CD14-positive monocyte (primary cell): ENCODE measurements at regions not wholly inside any gene's neighbourhood (a gene's known extent, or its start where the extent isn't known, plus 50 kb on each side); places are given as distances from the start of the nearest gene placed in this dataset.

Experiments used
- DNase-seq, 3 donors: peaks; one replicate each; pipeline ENCODE4 v3.0.0-alpha.2; 2011 to 2022
- H2AFZ ChIP-seq: 2 replicates; pipeline ENCODE4 v1.6.0; 2012; ENCODE audit warnings: mild to moderate bottlenecking, low read depth, low read length, inconsistent platforms; ENCODE audit not compliant: insufficient read depth, poor library complexity, severe bottlenecking
- H3K27ac ChIP-seq, 2 donors: 1 replicate in 1 of 2; 2 replicates in 1 of 2; pipeline ENCODE4 v1.5.1; 2012 to 2013; ENCODE audit warnings: low read length in 2 of 2, control low read depth in 1 of 2, inconsistent platforms in 1 of 2, low read depth in 1 of 2, mild to moderate bottlenecking in 1 of 2
- H3K27me3 ChIP-seq, 2 donors: one replicate each; pipeline versions ENCODE4 v1.6.0 to v1.6.1; 2011 to 2013; ENCODE audit warnings: low read length in 2 of 2; ENCODE audit not compliant: control insufficient read depth in 2 of 2, insufficient read depth in 2 of 2
- H3K36me3 ChIP-seq, 2 donors: replicated peaks in 1 of 2; 1 replicate in 1 of 2; 2 replicates in 1 of 2; pipeline versions ENCODE4 v1.5.1 to v1.6.1; 2012 to 2013; ENCODE audit warnings: low read length in 2 of 2, control low read depth in 1 of 2, inconsistent platforms in 1 of 2, mild to moderate bottlenecking in 1 of 2; ENCODE audit not compliant: insufficient read depth in 2 of 2, control insufficient read depth in 1 of 2
- H3K4me1 ChIP-seq, 2 donors: 1 replicate in 1 of 2; 2 replicates in 1 of 2; pipeline versions ENCODE4 v1.5.1 to v1.6.1; 2012 to 2013; ENCODE audit warnings: low read length in 2 of 2, control low read depth in 1 of 2, inconsistent platforms in 1 of 2, mild to moderate bottlenecking in 1 of 2, moderate library complexity in 1 of 2; ENCODE audit not compliant: insufficient read depth in 2 of 2, control insufficient read depth in 1 of 2
- H3K4me2 ChIP-seq: replicated peaks from 2 replicates; pipeline ENCODE3; 2012; ENCODE audit warnings: low read length, moderate library complexity, mild to moderate bottlenecking; ENCODE audit not compliant: poor library complexity, severe bottlenecking; ENCODE audit errors: extremely low read depth
- H3K4me3 ChIP-seq, 3 experiments: fragments of 200-600 bp in 1 of 3; sonication (generic) in 1 of 3; replicated peaks in 1 of 3; 1 replicate in 2 of 3; 2 replicates in 1 of 3; pipeline ENCODE4 v1.5.1; 2011 to 2013; ENCODE audit warnings: low read length in 3 of 3, mild to moderate bottlenecking in 3 of 3, control low read depth in 2 of 3, low read depth in 2 of 3, inconsistent platforms in 1 of 3, moderate library complexity in 1 of 3
- H3K79me2 ChIP-seq: 2 replicates; pipeline ENCODE4 v1.6.0; 2012; ENCODE audit warnings: mild to moderate bottlenecking, control low read depth, inconsistent platforms, low read length, moderate library complexity; ENCODE audit not compliant: insufficient read depth
- H3K9ac ChIP-seq: 2 replicates; pipeline ENCODE4 v1.6.0; 2017; ENCODE audit warnings: low read length, mild to moderate bottlenecking; ENCODE audit not compliant: insufficient read depth, poor library complexity, severe bottlenecking
- H3K9me3 ChIP-seq, 2 donors: replicated peaks in 1 of 2; 1 replicate in 1 of 2; 2 replicates in 1 of 2; pipeline versions ENCODE4 v1.5.1 to v1.6.1; 2012 to 2013; ENCODE audit warnings: low read length in 2 of 2, control low read depth in 1 of 2; ENCODE audit not compliant: control insufficient read depth in 1 of 2, insufficient read depth in 1 of 2
- H4K20me1 ChIP-seq: 2 replicates; pipeline ENCODE4 v1.6.0; 2012; ENCODE audit warnings: mild to moderate bottlenecking, low read length, control low read depth, moderate library complexity; ENCODE audit not compliant: insufficient read depth
- H3K27ac Mint-ChIP-seq, 7 donors: one replicate each; pipeline ENCODE4 v1.8.0; 2020; ENCODE audit warnings: mild to moderate bottlenecking in 7 of 7, mixed read lengths in 7 of 7, moderate library complexity in 6 of 7, inconsistent platforms in 2 of 7
- H3K27me3 Mint-ChIP-seq, 3 donors: one replicate each; pipeline ENCODE4 v1.8.0; 2021 to 2022; ENCODE audit warnings: low read depth in 3 of 3, mild to moderate bottlenecking in 3 of 3, mixed read lengths in 3 of 3, moderate library complexity in 3 of 3, inconsistent platforms in 1 of 3
- H3K36me3 Mint-ChIP-seq, 2 donors: one replicate each; pipeline ENCODE4 v1.8.0; 2020; ENCODE audit warnings: mixed read lengths in 2 of 2, inconsistent platforms in 1 of 2, mild to moderate bottlenecking in 1 of 2
- H3K4me1 Mint-ChIP-seq: one replicate; pipeline ENCODE4 v1.8.0; 2020; ENCODE audit warnings: mild to moderate bottlenecking, mixed read lengths
- H3K4me3 Mint-ChIP-seq, 2 donors: one replicate each; pipeline ENCODE4 v1.8.0; 2020; ENCODE audit warnings: mild to moderate bottlenecking in 2 of 2, mixed read lengths in 2 of 2, moderate library complexity in 1 of 2
- H3K9me3 Mint-ChIP-seq, 7 donors: one replicate each; pipeline ENCODE4 v1.8.0; 2020 to 2022; ENCODE audit warnings: mixed read lengths in 7 of 7, mild to moderate bottlenecking in 6 of 7, moderate library complexity in 6 of 7, inconsistent platforms in 2 of 7
- WGBS: methylation state at CpG from one replicate; pipeline ENCODE4 v1.1.5; 2013; ENCODE audit warnings: missing lambda C conversion rate; ENCODE audit not compliant: insufficient coverage; 5-methylcytosine and 5-hydroxymethylcytosine counted together
- intact Hi-C, 2 donors: fragments of 100-400 bp; cut with micrococcal nuclease; formaldehyde crosslinking; loops; one replicate each; pipeline versions ENCODE4 v1.15.0 to v1.15.1; 2023
- TF ChIP-seq, protein P1 (sequence below): fragments of 200-600 bp; IDR thresholded peaks from one replicate; pipeline ENCODE4 v1.8.0; 2022; ENCODE audit warnings: antibody characterized with exemption, mild to moderate bottlenecking

DNA sequence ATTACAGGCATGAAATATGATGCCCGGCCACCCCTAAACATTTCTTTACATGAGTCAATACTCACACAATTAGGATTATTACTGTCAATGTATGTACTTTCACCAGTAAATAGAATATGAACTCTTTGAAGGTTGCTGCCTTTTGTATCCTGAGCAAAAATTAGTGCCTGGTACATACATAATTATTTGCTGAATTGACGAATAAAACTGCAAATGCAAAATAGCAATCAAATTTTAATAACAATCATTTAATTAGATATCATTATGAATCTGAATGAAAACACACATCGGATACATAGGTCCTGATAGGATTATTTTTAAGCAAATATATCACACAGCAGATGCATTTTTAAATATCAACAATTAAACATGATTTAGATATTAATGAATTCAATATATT, 253.1 kb upstream of the HSFY2 start:
- Mint-ChIP-seq H3K4me3 (no peak overlapping the region), H3K27me3 (no peaks in the 10 kb centered on the region), H3K9me3 (no peaks in the 10 kb centered on the region), H3K36me3 (no peaks in the 10 kb centered on the region), H3K4me1 (peaks cover 4% of the 10 kb centered on the region), H3K27ac (no peak overlapping the region)
- Histone ChIP-seq H3K27ac (no peak overlapping the region), H3K9ac (no peak overlapping the region), H3K9me3 (no peaks in the 10 kb centered on the region), H3K36me3 (no peaks in the 10 kb centered on the region), H3K4me1 (no peaks in the 10 kb centered on the region), H3K79me2 (no peaks in the 10 kb centered on the region), H3K27me3 (no peaks in the 10 kb centered on the region), H2AFZ (no peak overlapping the region), H4K20me1 (no peaks in the 10 kb centered on the region), H3K4me3 (no peak overlapping the region), H3K4me2 (no peak overlapping the region)
- TF ChIP-seq, protein P1, sequence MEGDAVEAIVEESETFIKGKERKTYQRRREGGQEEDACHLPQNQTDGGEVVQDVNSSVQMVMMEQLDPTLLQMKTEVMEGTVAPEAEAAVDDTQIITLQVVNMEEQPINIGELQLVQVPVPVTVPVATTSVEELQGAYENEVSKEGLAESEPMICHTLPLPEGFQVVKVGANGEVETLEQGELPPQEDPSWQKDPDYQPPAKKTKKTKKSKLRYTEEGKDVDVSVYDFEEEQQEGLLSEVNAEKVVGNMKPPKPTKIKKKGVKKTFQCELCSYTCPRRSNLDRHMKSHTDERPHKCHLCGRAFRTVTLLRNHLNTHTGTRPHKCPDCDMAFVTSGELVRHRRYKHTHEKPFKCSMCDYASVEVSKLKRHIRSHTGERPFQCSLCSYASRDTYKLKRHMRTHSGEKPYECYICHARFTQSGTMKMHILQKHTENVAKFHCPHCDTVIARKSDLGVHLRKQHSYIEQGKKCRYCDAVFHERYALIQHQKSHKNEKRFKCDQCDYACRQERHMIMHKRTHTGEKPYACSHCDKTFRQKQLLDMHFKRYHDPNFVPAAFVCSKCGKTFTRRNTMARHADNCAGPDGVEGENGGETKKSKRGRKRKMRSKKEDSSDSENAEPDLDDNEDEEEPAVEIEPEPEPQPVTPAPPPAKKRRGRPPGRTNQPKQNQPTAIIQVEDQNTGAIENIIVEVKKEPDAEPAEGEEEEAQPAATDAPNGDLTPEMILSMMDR: no peak
- WGBS: no CpG with 5 or more reads among the region's 3 CpGs
- intact Hi-C loops: no loop called here
- DNase-seq: no peak

DNA sequence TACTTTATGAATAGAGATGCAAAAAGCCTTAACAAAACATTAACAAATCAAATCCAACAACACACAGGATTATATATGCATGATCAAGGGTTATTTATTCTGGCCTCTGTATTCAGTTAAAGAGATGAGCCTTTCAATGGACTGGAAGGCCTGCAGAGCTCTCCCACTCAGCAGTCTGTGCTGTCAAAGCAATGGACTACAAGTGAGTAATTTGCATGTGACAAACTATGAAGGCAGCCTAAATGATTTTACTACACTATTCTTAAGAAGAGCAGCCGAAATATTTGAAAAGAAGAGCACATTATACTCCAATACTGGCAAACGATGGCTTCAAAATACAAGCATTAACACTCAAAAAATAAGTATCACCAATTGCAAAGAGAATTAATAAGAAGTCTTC, 250.4 kb upstream of the HSFY2 start:
- Histone ChIP-seq H3K9me3 (no peaks in the 10 kb centered on the region), H2AFZ (no peak overlapping the region), H3K4me2 (no peak overlapping the region), H3K4me3 (no peak overlapping the region), H4K20me1 (no peaks in the 10 kb centered on the region), H3K9ac (no peak overlapping the region), H3K4me1 (no peaks in the 10 kb centered on the region), H3K79me2 (no peaks in the 10 kb centered on the region), H3K27ac (no peak overlapping the region), H3K36me3 (no peaks in the 10 kb centered on the region), H3K27me3 (no peaks in the 10 kb centered on the region)
- Mint-ChIP-seq H3K4me1 (no peaks in the 10 kb centered on the region), H3K36me3 (peaks cover 0 to 2% of the 10 kb centered on the region in 2 donors), H3K27ac (no peak overlapping the region), H3K9me3 (no peaks in the 10 kb centered on the region), H3K27me3 (no peaks in the 10 kb centered on the region), H3K4me3 (no peak overlapping the region)
- WGBS: no CpG with 5 or more reads among the region's 2 CpGs
- no peak for DNase-seq
- TF ChIP-seq, protein P1: no peak
- intact Hi-C loops: no loop called here
